ENCODE measurements at regions not wholly inside any gene's neighbourhood (a gene's known extent, or its start where the extent isn't known, plus 50 kb on each side); places are given as distances from the start of the nearest gene placed in this dataset.

- peak in 1 of 2 donors; percentile 56 for ATAC-seq
- no peak for TF ChIP-seq CTCF (IDR thresholded peaks at IDR 0.05)
- intact Hi-C loops (cut with DNase I) = no loop called here
Observed at GRCh38 chr2:51350100-51350499, 318.2 kb upstream of the NRXN1 start.

GRCh38 chr2:51344886-51345285 lies 313.0 kb upstream of the NRXN1 start:
- ATAC-seq = no peak
- H3K4me3 ChIP-seq = no peak overlapping the region
- intact Hi-C loops (cut with DNase I) = no loop called here
- no peaks in the 10 kb centered on the region for H3K36me3 ChIP-seq
- no peak overlapping the region for H3K27ac ChIP-seq
- H3K9me3 ChIP-seq = no peaks in the 10 kb centered on the region
- TF ChIP-seq CTCF (IDR thresholded peaks at IDR 0.05) = no peak
- no peak for DNase-seq
- H3K27me3 ChIP-seq (ENCODE audit: low read depth) = no peaks in the 10 kb centered on the region
- no peaks in the 10 kb centered on the region for H3K4me1 ChIP-seq

More at GRCh38 chr2:51350100-51350499, 318.2 kb upstream of the NRXN1 start:
- H3K4me1 ChIP-seq = no peaks in the 10 kb centered on the region
- DNase-seq = no peak
- H3K9me3 ChIP-seq = no peaks in the 10 kb centered on the region
- no peaks in the 10 kb centered on the region for H3K36me3 ChIP-seq
- no peak overlapping the region for H3K27ac ChIP-seq
- H3K4me3 ChIP-seq = no peak overlapping the region
- H3K27me3 ChIP-seq (ENCODE audit: low read depth) = no peaks in the 10 kb centered on the region

- Histone ChIP-seq H3K36me3 (no peaks in the 10 kb centered on the region), H3K27me3 (ENCODE audit: low read depth) (no peaks in the 10 kb centered on the region), H3K27ac (no peak overlapping the region), H3K9me3 (no peaks in the 10 kb centered on the region), H3K4me1 (no peaks in the 10 kb centered on the region), H3K4me3 (no peak overlapping the region)
- DNase-seq (no peak), ATAC-seq (no peak)
- TF ChIP-seq CTCF (IDR thresholded peaks at IDR 0.05) = no peak
- intact Hi-C loops (cut with DNase I) = no loop called here
Observed at GRCh38 chr2:51335087-51336058, 303.4 kb upstream of the NRXN1 start.

- no peak overlapping the region for H3K4me3 ChIP-seq
- no peaks in the 10 kb centered on the region for H3K4me1 ChIP-seq
- no peaks in the 10 kb centered on the region for H3K27me3 ChIP-seq (ENCODE audit: low read depth)
- H3K27ac ChIP-seq = no peak overlapping the region
- intact Hi-C loops (cut with DNase I) = no loop called here
- no peak for DNase-seq
- no peak for ATAC-seq
- TF ChIP-seq CTCF (IDR thresholded peaks at IDR 0.05) = no peak
- no peaks in the 10 kb centered on the region for H3K36me3 ChIP-seq
- no peaks in the 10 kb centered on the region for H3K9me3 ChIP-seq
Observed at GRCh38 chr2:51329512-51329911, 297.6 kb upstream of the NRXN1 start.

GRCh38 chr2:51324051-51324450 lies 292.1 kb upstream of the NRXN1 start:
- Histone ChIP-seq H3K4me1 (no peaks in the 10 kb centered on the region), H3K27ac (no peak overlapping the region), H3K27me3 (ENCODE audit: low read depth) (no peaks in the 10 kb centered on the region), H3K4me3 (no peak overlapping the region), H3K9me3 (no peaks in the 10 kb centered on the region), H3K36me3 (no peaks in the 10 kb centered on the region)
- DNase-seq = no peak
- intact Hi-C loops (cut with DNase I) = no loop called here
- ATAC-seq = no peak
- TF ChIP-seq CTCF (IDR thresholded peaks at IDR 0.05) = no peak
